ENCODE measurements at regions not wholly inside any gene's neighbourhood (a gene's known extent, or its start where the extent isn't known, plus 50 kb on each side); places are given as distances from the start of the nearest gene placed in this dataset.

DNA sequence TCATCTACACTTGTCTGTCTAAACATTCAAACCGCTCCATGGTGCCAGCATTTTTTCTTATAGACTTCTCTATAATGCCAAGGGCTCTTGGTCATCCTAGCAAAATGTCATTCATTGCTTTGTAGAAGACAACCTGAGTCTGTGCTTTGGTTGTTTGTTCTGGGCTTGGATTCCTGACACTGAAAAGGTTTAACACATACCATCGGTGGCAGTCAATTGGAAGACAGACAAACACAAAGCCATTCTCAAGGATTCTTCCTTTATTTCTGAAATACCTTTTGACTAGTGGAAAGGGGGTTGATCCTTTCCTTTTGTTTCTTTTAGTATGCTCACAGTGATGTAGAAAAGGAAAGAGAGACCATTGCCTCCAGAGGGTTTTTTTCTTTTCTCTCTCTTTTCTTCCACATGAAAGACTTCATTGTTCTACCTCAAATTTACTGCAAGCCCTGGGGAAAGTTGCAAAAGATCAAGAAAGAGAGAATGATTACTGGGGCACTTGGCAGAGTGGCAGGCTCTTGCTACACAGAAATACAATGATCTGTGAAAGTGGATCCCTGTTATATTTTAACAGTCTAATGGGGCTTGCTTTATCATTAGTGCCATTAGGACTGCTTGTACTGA is 66.4 kb upstream of the TMC1 start:
- no peak for TF ChIP-seq POLR2A (IDR thresholded peaks at IDR 0.05)
- TF ChIP-seq, protein P1, sequence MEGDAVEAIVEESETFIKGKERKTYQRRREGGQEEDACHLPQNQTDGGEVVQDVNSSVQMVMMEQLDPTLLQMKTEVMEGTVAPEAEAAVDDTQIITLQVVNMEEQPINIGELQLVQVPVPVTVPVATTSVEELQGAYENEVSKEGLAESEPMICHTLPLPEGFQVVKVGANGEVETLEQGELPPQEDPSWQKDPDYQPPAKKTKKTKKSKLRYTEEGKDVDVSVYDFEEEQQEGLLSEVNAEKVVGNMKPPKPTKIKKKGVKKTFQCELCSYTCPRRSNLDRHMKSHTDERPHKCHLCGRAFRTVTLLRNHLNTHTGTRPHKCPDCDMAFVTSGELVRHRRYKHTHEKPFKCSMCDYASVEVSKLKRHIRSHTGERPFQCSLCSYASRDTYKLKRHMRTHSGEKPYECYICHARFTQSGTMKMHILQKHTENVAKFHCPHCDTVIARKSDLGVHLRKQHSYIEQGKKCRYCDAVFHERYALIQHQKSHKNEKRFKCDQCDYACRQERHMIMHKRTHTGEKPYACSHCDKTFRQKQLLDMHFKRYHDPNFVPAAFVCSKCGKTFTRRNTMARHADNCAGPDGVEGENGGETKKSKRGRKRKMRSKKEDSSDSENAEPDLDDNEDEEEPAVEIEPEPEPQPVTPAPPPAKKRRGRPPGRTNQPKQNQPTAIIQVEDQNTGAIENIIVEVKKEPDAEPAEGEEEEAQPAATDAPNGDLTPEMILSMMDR (IDR thresholded peaks at IDR 0.05) = no peak
- TF ChIP-seq EP300 (IDR thresholded peaks at IDR 0.05) = no peak
